A549 (cell line): ENCODE measurements at regions not wholly inside any gene's neighbourhood (a gene's known extent, or its start where the extent isn't known, plus 50 kb on each side); places are given as distances from the start of the nearest gene placed in this dataset.

Experiments used
- ATAC-seq, 2 experiments: fragments of 200-7000 bp in 1 of 2; fragments of >200 bp in 1 of 2; cut with Nextera tagmentation in 1 of 2; cut with Tn5 transposase in 1 of 2; 3 replicates each; pipeline versions ENCODE4 v1.8.0 to v1.9.1; 2018 to 2020; ENCODE audit warnings: mild to moderate bottlenecking in 1 of 2, moderate library complexity in 1 of 2
- CTCF ChIA-PET: fragments of 300-600 bp; sonication (Branson Sonifier 250); formaldehyde crosslinking; extraction: SDS; loops from one replicate; lab custom pipeline; 2021; ENCODE audit warnings: antibody characterized with exemption, inconsistent platforms; lab: Yijun Ruan, JAX
- POLR2A ChIA-PET: fragments of 350-600 bp; formaldehyde crosslinking; extraction: SDS; loops from one replicate; lab custom pipeline; 2021; ENCODE audit warnings: antibody characterized with exemption, inconsistent platforms; lab: Yijun Ruan, JAX
- DNase-seq, 2 experiments: peaks; one replicate each; pipeline versions ENCODE4 v3.0.0 to v3.0.0-alpha.2; 2011 to 2016; ENCODE audit warnings: low read depth in 1 of 2, low spot score in 1 of 2
- FAIRE-seq: peaks from 2 replicates; lab custom pipeline; 2011; peaks lifted over from hg19 to GRCh38; lab: Jason Lieb, UNC
- H3K27ac ChIP-seq, 2 experiments: fragments of >200 bp; sonication (Bioruptor Twin); formaldehyde crosslinking; 3 replicates each; pipeline ENCODE4 v1.5.1; 2016 to 2017
- H3K4me1 ChIP-seq: fragments of >200 bp; sonication (Bioruptor Twin); formaldehyde crosslinking; 3 replicates; pipeline ENCODE4 v1.6.1; 2016
- H3K4me2 ChIP-seq: fragments of >200 bp; sonication (Bioruptor Twin); formaldehyde crosslinking; 3 replicates; pipeline ENCODE4 v1.6.1; 2016
- H3K4me3 ChIP-seq: fragments of >200 bp; sonication (Bioruptor Twin); formaldehyde crosslinking; 3 replicates; pipeline ENCODE4 v1.5.1; 2016
- H3K9me3 ChIP-seq: fragments of >200 bp; sonication (Bioruptor Twin); formaldehyde crosslinking; 3 replicates; pipeline ENCODE4 v1.6.1; 2016
- BCL3 ChIP-seq: fragments of >200 bp; sonication (Bioruptor Twin); formaldehyde crosslinking; IDR thresholded peaks from 3 replicates; pipeline ENCODE4 v1.6.1; 2016
- CBX2 ChIP-seq: fragments of 200-600 bp; sonication (generic); IDR thresholded peaks from 2 replicates; pipeline ENCODE4 v1.6.1; 2016; ENCODE audit warnings: low read depth, mild to moderate bottlenecking, borderline replicate concordance
- CEBPB ChIP-seq, 2 experiments: fragments of >200 bp in 1 of 2; sonication (Bioruptor Twin) in 1 of 2; formaldehyde crosslinking in 1 of 2; IDR thresholded peaks; 2 replicates each; pipeline ENCODE4 v1.6.1; 2012 to 2016
- CHD4 ChIP-seq: fragments of 200-600 bp; sonication (generic); IDR thresholded peaks from 2 replicates; pipeline ENCODE4 v1.6.1; 2016; ENCODE audit warnings: antibody characterized with exemption, mild to moderate bottlenecking, borderline replicate concordance
- CTCF ChIP-seq: fragments of >200 bp; sonication (Bioruptor Twin); formaldehyde crosslinking; IDR thresholded peaks from 3 replicates; pipeline ENCODE4 v1.5.1; 2016
- EHF ChIP-seq: fragments of 250-450 bp; sonication (Bioruptor Pico); IDR thresholded peaks from 2 replicates; pipeline ENCODE4 v1.5.0; 2020; ENCODE audit warnings: mild to moderate bottlenecking
- ELK1 ChIP-seq: fragments of 150-350 bp; IDR thresholded peaks from 2 replicates; pipeline ENCODE4 v1.6.1; 2014; ENCODE audit warnings: low read depth, mild to moderate bottlenecking, low read length
- EP300 ChIP-seq, 2 experiments: fragments of >200 bp; sonication (Bioruptor Twin); formaldehyde crosslinking; IDR thresholded peaks; 2 replicates in 1 of 2; 3 replicates in 1 of 2; pipeline ENCODE4 v1.6.1; 2016 to 2017
- FOXS1 ChIP-seq: fragments of 250-450 bp; sonication (Bioruptor Pico); IDR thresholded peaks from 2 replicates; pipeline ENCODE4 v1.5.0; 2020; ENCODE audit warnings: mild to moderate bottlenecking, moderate library complexity
- HMGXB4 ChIP-seq: fragments of 250-450 bp; sonication (Bioruptor Pico); IDR thresholded peaks from 2 replicates; pipeline ENCODE4 v1.5.0; 2021; ENCODE audit warnings: mild to moderate bottlenecking, moderate library complexity, borderline replicate concordance
- HOXB13 ChIP-seq: fragments of 250-450 bp; sonication (Bioruptor Pico); IDR thresholded peaks from 2 replicates; pipeline ENCODE4 v1.5.0; 2020; ENCODE audit warnings: low read depth, mild to moderate bottlenecking, moderate library complexity
- HOXB5 ChIP-seq: fragments of 250-450 bp; sonication (Bioruptor Pico); IDR thresholded peaks from 2 replicates; pipeline ENCODE4 v1.5.0; 2020; ENCODE audit warnings: mild to moderate bottlenecking, moderate library complexity
- KDM5A ChIP-seq: fragments of 200-600 bp; sonication (generic); IDR thresholded peaks from 2 replicates; pipeline ENCODE4 v1.6.1; 2016; ENCODE audit warnings: antibody characterized with exemption, mild to moderate bottlenecking
- MAFK ChIP-seq: fragments of 450-650 bp; IDR thresholded peaks from 2 replicates; pipeline ENCODE4 v1.6.1; 2014; ENCODE audit not compliant: partially characterized antibody
- MAX ChIP-seq: IDR thresholded peaks from 2 replicates; pipeline ENCODE4 v1.6.1; 2012
- MAZ ChIP-seq: fragments of 150-350 bp; IDR thresholded peaks from 2 replicates; pipeline ENCODE4 v1.6.1; 2014; ENCODE audit warnings: antibody characterized with exemption, low read depth, low read length, borderline replicate concordance
- NFE2L2 ChIP-seq: fragments of 150-350 bp; conservative IDR thresholded peaks from 2 replicates; pipeline ENCODE4 v1.6.1; 2014; ENCODE audit warnings: low read length
- PHF8 ChIP-seq: fragments of 200-600 bp; sonication (generic); IDR thresholded peaks from 2 replicates; pipeline ENCODE4 v1.6.1; 2016; ENCODE audit warnings: low read depth, mild to moderate bottlenecking, antibody characterized with exemption, moderate library complexity, borderline replicate concordance
- RARB ChIP-seq: fragments of 250-450 bp; sonication (Bioruptor Pico); IDR thresholded peaks from 2 replicates; pipeline ENCODE4 v1.8.0; 2021; ENCODE audit warnings: mild to moderate bottlenecking, moderate library complexity
- SREBF2 ChIP-seq: fragments of 450-650 bp; IDR thresholded peaks from 2 replicates; pipeline ENCODE4 v1.6.1; 2014; ENCODE audit warnings: mild to moderate bottlenecking, moderate library complexity
- TP53 ChIP-seq: fragments of 250-450 bp; sonication (Bioruptor Pico); IDR thresholded peaks from 2 replicates; pipeline ENCODE4 v1.5.0; 2021; ENCODE audit warnings: mild to moderate bottlenecking, moderate library complexity
- USF2 ChIP-seq: fragments of 450-650 bp; IDR thresholded peaks from 2 replicates; pipeline ENCODE4 v1.6.1; 2014; ENCODE audit warnings: antibody characterized with exemption
- WGBS: methylation state at CpG from one replicate; pipeline ENCODE4 v1.1.6; 2017; ENCODE audit errors: missing lambda C conversion rate; 5-methylcytosine and 5-hydroxymethylcytosine counted together

- Histone ChIP-seq H3K4me2 (no peak overlapping the region), H3K9me3 (no peaks in the 10 kb centered on the region), H3K27ac (no peak overlapping the region), H3K4me3 (no peak overlapping the region), H3K4me1 (no peaks in the 10 kb centered on the region)
- no peak for DNase-seq
- WGBS, result 29% methylated on average over 1 of the region's 1 CpG
- TF ChIP-seq NFE2L2 (no peak), HOXB13 (CRISPR knock-in tag) (no peak), BCL3 (no peak), CTCF (no peak), PHF8 (no peak), RARB (CRISPR knock-in tag) (no peak), SREBF2 (no peak), HMGXB4 (no peak), KDM5A (no peak), USF2 (no peak), HOXB5 (CRISPR knock-in tag) (no peak), MAX (no peak), MAFK (no peak), MAZ (no peak), FOXS1 (CRISPR knock-in tag) (no peak), ELK1 (no peak), TP53 (CRISPR knock-in tag) (no peak), CBX2 (no peak), CHD4 (no peak), CEBPB (IDR thresholded peaks at IDR 0.05) (no peak)
- ChIA-PET CTCF (no interaction called here), POLR2A (no interaction called here)
- ATAC-seq, result no peak
- FAIRE-seq, result no peak
Observed at GRCh38 chr7:15924910-15925309, 238.4 kb upstream of the MEOX2 start.

DNA sequence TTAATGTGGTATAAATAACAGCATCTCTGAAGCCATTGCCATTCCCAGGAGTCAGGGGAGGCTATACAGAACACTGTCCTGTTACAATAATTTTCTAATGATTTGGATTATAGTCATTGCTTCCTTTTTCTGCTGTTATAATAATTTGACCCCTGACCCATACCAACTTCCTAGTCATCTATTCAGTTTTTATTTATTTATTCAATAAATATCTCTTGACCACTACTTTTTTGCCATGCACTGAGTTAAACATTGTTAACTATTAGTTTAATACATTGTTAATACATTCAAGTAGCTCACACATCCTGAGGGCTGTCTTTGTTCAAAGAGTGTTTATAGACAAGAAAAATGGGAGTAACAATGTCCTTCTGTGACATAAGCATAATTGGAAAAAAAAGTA, 235.5 kb upstream of the MEOX2 start:
- no peak overlapping the region for H3K27ac ChIP-seq
- TF ChIP-seq EP300 (IDR thresholded peaks at IDR 0.05), result no peak
- TF ChIP-seq TP53 (CRISPR knock-in tag), result no peak
- no peak for TF ChIP-seq EHF (CRISPR knock-in tag)
- TF ChIP-seq CEBPB (IDR thresholded peaks at IDR 0.05), result no peak
- TF ChIP-seq ELK1, result no peak
- TF ChIP-seq, all 56 proteins: peak for 0
- ChIA-PET CTCF (no interaction called here), POLR2A (no interaction called here)
- Histone ChIP-seq H3K4me3 (no peak overlapping the region), H3K4me1 (no peaks in the 10 kb centered on the region), H3K9me3 (no peaks in the 10 kb centered on the region), H3K4me2 (no peak overlapping the region)
- FAIRE-seq (no peak), DNase-seq (no peak), ATAC-seq (no peak)
